Peyer's patch (tissue), 4 donors: ENCODE measurements at regions not wholly inside any gene's neighbourhood (a gene's known extent, or its start where the extent isn't known, plus 50 kb on each side); places are given as distances from the start of the nearest gene placed in this dataset.

Source experiments
- POLR2A ChIP-seq, 2 donors: fragments of 450-650 bp; IDR thresholded peaks; one replicate each; pipeline ENCODE4 v1.5.1; 2017; ENCODE audit warnings: antibody characterized with exemption in 2 of 2, mild to moderate bottlenecking in 2 of 2, moderate library complexity in 2 of 2
- TF ChIP-seq, protein P1 (sequence below), 6 experiments: fragments of 450-650 bp in 4 of 6; fragments of 200-600 bp in 2 of 6; sonication (generic) in 1 of 6; IDR thresholded peaks; one replicate each; pipeline ENCODE4 v1.5.1; 2017 to 2019; ENCODE audit warnings: antibody characterized with exemption in 6 of 6, mild to moderate bottlenecking in 3 of 6, moderate library complexity in 1 of 6

GRCh38 chr1:191396622-191397021, 761.6 kb upstream of the RGS18 start:
- TF ChIP-seq, protein P1, sequence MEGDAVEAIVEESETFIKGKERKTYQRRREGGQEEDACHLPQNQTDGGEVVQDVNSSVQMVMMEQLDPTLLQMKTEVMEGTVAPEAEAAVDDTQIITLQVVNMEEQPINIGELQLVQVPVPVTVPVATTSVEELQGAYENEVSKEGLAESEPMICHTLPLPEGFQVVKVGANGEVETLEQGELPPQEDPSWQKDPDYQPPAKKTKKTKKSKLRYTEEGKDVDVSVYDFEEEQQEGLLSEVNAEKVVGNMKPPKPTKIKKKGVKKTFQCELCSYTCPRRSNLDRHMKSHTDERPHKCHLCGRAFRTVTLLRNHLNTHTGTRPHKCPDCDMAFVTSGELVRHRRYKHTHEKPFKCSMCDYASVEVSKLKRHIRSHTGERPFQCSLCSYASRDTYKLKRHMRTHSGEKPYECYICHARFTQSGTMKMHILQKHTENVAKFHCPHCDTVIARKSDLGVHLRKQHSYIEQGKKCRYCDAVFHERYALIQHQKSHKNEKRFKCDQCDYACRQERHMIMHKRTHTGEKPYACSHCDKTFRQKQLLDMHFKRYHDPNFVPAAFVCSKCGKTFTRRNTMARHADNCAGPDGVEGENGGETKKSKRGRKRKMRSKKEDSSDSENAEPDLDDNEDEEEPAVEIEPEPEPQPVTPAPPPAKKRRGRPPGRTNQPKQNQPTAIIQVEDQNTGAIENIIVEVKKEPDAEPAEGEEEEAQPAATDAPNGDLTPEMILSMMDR (IDR thresholded peaks at IDR 0.05): no peak
- TF ChIP-seq POLR2A (IDR thresholded peaks at IDR 0.05): no peak
